ENCODE measurements at regions not wholly inside any gene's neighbourhood (a gene's known extent, or its start where the extent isn't known, plus 50 kb on each side); places are given as distances from the start of the nearest gene placed in this dataset.

- no peak for DNase-seq (ENCODE audit: low read depth in 1 of 2, low spot score in 1 of 2)
Measured at GRCh38 chr1:98078596-98078995, 157.8 kb upstream of the DPYD start.

GRCh38 chr1:98077691-98078090 lies 156.9 kb upstream of the DPYD start:
- DNase-seq (ENCODE audit: low read depth in 1 of 2, low spot score in 1 of 2), result no peak

GRCh38 chr1:98075626-98076025 lies 154.8 kb upstream of the DPYD start:
- DNase-seq (ENCODE audit: low read depth in 1 of 2, low spot score in 1 of 2), result no peak

- no peak for DNase-seq (ENCODE audit: low read depth in 1 of 2, low spot score in 1 of 2)
Measured at GRCh38 chr1:98073823-98074222, 153.0 kb upstream of the DPYD start.

GRCh38 chr1:98073106-98073505 lies 152.3 kb upstream of the DPYD start:
- no peak for DNase-seq (ENCODE audit: low read depth in 1 of 2, low spot score in 1 of 2)

GRCh38 chr1:98072047-98072446 lies 151.2 kb upstream of the DPYD start:
- no peak for DNase-seq (ENCODE audit: low read depth in 1 of 2, low spot score in 1 of 2)

GRCh38 chr1:98068016-98068415 lies 147.2 kb upstream of the DPYD start:
- DNase-seq (ENCODE audit: low read depth in 1 of 2, low spot score in 1 of 2), result no peak

GRCh38 chr1:98066911-98067310 lies 146.1 kb upstream of the DPYD start:
- DNase-seq (ENCODE audit: low read depth in 1 of 2, low spot score in 1 of 2), result no peak

GRCh38 chr1:98059620-98060019 lies 138.8 kb upstream of the DPYD start:
- no peak for DNase-seq (ENCODE audit: low read depth in 1 of 2, low spot score in 1 of 2)

- no peak for DNase-seq (ENCODE audit: low read depth in 1 of 2, low spot score in 1 of 2)
Measured at GRCh38 chr1:98058676-98059075, 137.8 kb upstream of the DPYD start.

- DNase-seq (ENCODE audit: low read depth in 1 of 2, low spot score in 1 of 2), result no peak
Measured at GRCh38 chr1:98057236-98057910, 136.5 kb upstream of the DPYD start.

- DNase-seq (ENCODE audit: low read depth in 1 of 2, low spot score in 1 of 2), result no peak
Measured at GRCh38 chr1:98056781-98057180, 135.9 kb upstream of the DPYD start.

GRCh38 chr1:98055457-98055856 lies 134.6 kb upstream of the DPYD start:
- no peak for DNase-seq (ENCODE audit: low read depth in 1 of 2, low spot score in 1 of 2)

GRCh38 chr1:98054786-98055185 lies 134.0 kb upstream of the DPYD start:
- DNase-seq (ENCODE audit: low read depth in 1 of 2, low spot score in 1 of 2), result no peak

GRCh38 chr1:98054367-98054701 lies 133.5 kb upstream of the DPYD start:
- DNase-seq (ENCODE audit: low read depth in 1 of 2, low spot score in 1 of 2), result no peak

- DNase-seq (ENCODE audit: low read depth in 1 of 2, low spot score in 1 of 2), result peak; percentile 12 to 53
Measured at GRCh38 chr1:98053471-98054366, 132.9 kb upstream of the DPYD start.

- DNase-seq (ENCODE audit: low read depth in 1 of 2, low spot score in 1 of 2), result peak; percentile 36 to 45
Measured at GRCh38 chr1:98051065-98051675, 130.3 kb upstream of the DPYD start.

GRCh38 chr1:98049370-98050135 lies 128.7 kb upstream of the DPYD start:
- no peak for DNase-seq (ENCODE audit: low read depth in 1 of 2, low spot score in 1 of 2)

GRCh38 chr1:98048751-98049325 lies 128.0 kb upstream of the DPYD start:
- DNase-seq (ENCODE audit: low read depth in 1 of 2, low spot score in 1 of 2), result no peak

GRCh38 chr1:98048244-98048643 lies 127.4 kb upstream of the DPYD start:
- DNase-seq (ENCODE audit: low read depth in 1 of 2, low spot score in 1 of 2), result peak; percentile 17 to 44

- no peak for DNase-seq (ENCODE audit: low read depth in 1 of 2, low spot score in 1 of 2)
Measured at GRCh38 chr1:98047171-98047570, 126.3 kb upstream of the DPYD start.

All from stimulated activated CD4-positive, alpha-beta T cell treated with anti-CD3 and anti-CD28 coated beads, Interleukin-15, amount 100 ng/mL, for 1 hour (primary cell).